Ovary (tissue), 7 donors: ENCODE measurements at regions not wholly inside any gene's neighbourhood (a gene's known extent, or its start where the extent isn't known, plus 50 kb on each side); places are given as distances from the start of the nearest gene placed in this dataset.

Source experiments
- DNase-seq, 5 donors: peaks; one replicate each; pipeline ENCODE4 v3.0.0-alpha.2; 2019 to 2020
- H3K27ac ChIP-seq, 2 donors: fragments of 200-600 bp; one replicate each; pipeline versions ENCODE4 v1.5.1 to v1.8.0; 2019 to 2022
- H3K27me3 ChIP-seq: fragments of 200-600 bp; one replicate; pipeline ENCODE4 v1.8.0; 2022
- H3K36me3 ChIP-seq: fragments of 200-600 bp; sonication (generic); one replicate; pipeline ENCODE4 v1.5.1; 2019
- H3K4me1 ChIP-seq: one replicate; pipeline ENCODE4 v1.8.1; 2013; ENCODE audit warnings: mild to moderate bottlenecking, moderate library complexity; ENCODE audit not compliant: insufficient read depth
- H3K4me3 ChIP-seq: fragments of 200-600 bp; sonication (generic); one replicate; pipeline ENCODE4 v1.5.1; 2017
- H3K9me3 ChIP-seq, 2 donors: fragments of 200-600 bp in 1 of 2; sonication (generic) in 1 of 2; one replicate each; pipeline versions ENCODE4 v1.5.1 to v1.8.1; 2013 to 2019; ENCODE audit warnings: mild to moderate bottlenecking in 1 of 2, moderate library complexity in 1 of 2
- CTCF ChIP-seq, 3 donors: fragments of 450-650 bp in 2 of 3; fragments of 200-600 bp in 1 of 3; IDR thresholded peaks; one replicate each; pipeline versions ENCODE4 v1.5.1 to v1.8.0; 2016 to 2022; ENCODE audit warnings: antibody characterized with exemption in 3 of 3, mild to moderate bottlenecking in 1 of 3
- EP300 ChIP-seq: sonication (generic); formaldehyde crosslinking; IDR thresholded peaks from one replicate; pipeline ENCODE4 v1.6.1; 2017; ENCODE audit warnings: antibody characterized with exemption
- POLR2A ChIP-seq: fragments of 450-650 bp; IDR thresholded peaks from one replicate; pipeline ENCODE4 v1.6.1; 2017; ENCODE audit warnings: antibody characterized with exemption, mild to moderate bottlenecking, moderate library complexity
- WGBS, 3 donors: extraction: QIAGEN DNeasy Blood & Tissue Kit in 1 of 3; methylation state at CpG; one replicate each; pipeline versions ENCODE4 v1.1.5 to v1.1.7; 2013 to 2017; 5-methylcytosine and 5-hydroxymethylcytosine counted together
- intact Hi-C, 4 donors: fragments of 100-400 bp; cut with DNase I; formaldehyde crosslinking; loops; one replicate each; pipeline versions ENCODE4 v1.11.0 to v1.15.1; 2022 to 2023
- donor health status: DM: no; HTN: no; CAD: no; lungs with moderate emphysema.
- donor health status: DM: no; HTN: no; CAD: no.
- donor health status: Bipolar disorder and iron deficiency.
- donor health status: DM: no; HTN: no; CAD: no.
- donor health status: DM: yes; HTN: yes; CAD: no.

- Histone ChIP-seq H3K36me3 (no peaks in the 10 kb centered on the region), H3K4me3 (no peak overlapping the region), H3K27me3 (no peaks in the 10 kb centered on the region), H3K27ac (no peak overlapping the region), H3K9me3 (no peaks in the 10 kb centered on the region), H3K4me1 (peaks cover 17% of the 10 kb centered on the region)
- no peak for DNase-seq
- TF ChIP-seq EP300 (no peak), POLR2A (no peak), CTCF (IDR thresholded peaks at IDR 0.05) (no peak)
- intact Hi-C loops = no loop called here
- WGBS, 3 donors = 98 to 99% (median 98%) methylated on average over 3 of the region's 3 CpGs
Observed at GRCh38 chr12:46464863-46465262, 92.3 kb upstream of the SLC38A2 start.

GRCh38 chr12:46462641-46463355 is 90.2 kb upstream of the SLC38A2 start:
- H3K4me3 ChIP-seq = no peak overlapping the region
- peaks cover 25% of the 10 kb centered on the region for H3K4me1 ChIP-seq
- no peaks in the 10 kb centered on the region for H3K27me3 ChIP-seq
- H3K36me3 ChIP-seq = no peaks in the 10 kb centered on the region
- intact Hi-C loops = no loop called here
- peak overlapping the region; percentile 35 to 54 for H3K27ac ChIP-seq
- no peak for DNase-seq
- 18 to 25% (median 21%) methylated on average over 3 of the region's 3 CpGs for WGBS, 3 donors
- TF ChIP-seq CTCF (IDR thresholded peaks at IDR 0.05) (no peak), EP300 (no peak)
- H3K9me3 ChIP-seq = no peaks in the 10 kb centered on the region

- WGBS, 3 donors = 13 to 14% (median 14%) methylated on average over 4 of the region's 4 CpGs
- H3K4me3 ChIP-seq = no peak overlapping the region
- no peaks in the 10 kb centered on the region for H3K27me3 ChIP-seq
- DNase-seq = no peak
- no peak for TF ChIP-seq EP300
- TF ChIP-seq POLR2A = no peak
- TF ChIP-seq CTCF (IDR thresholded peaks at IDR 0.05) = no peak
- intact Hi-C loops = no loop called here
- no peaks in the 10 kb centered on the region for H3K36me3 ChIP-seq
- no peaks in the 10 kb centered on the region for H3K9me3 ChIP-seq
- H3K27ac ChIP-seq = peak overlapping the region in 1 of 2 donors; percentile 58
- H3K4me1 ChIP-seq = peaks cover 25% of the 10 kb centered on the region
Observed at GRCh38 chr12:46461907-46462640, 89.5 kb upstream of the SLC38A2 start.

GRCh38 chr12:46461459-46461858 is 88.9 kb upstream of the SLC38A2 start:
- 29 to 41% (median 39%) methylated on average over 5 of the region's 5 CpGs for WGBS, 3 donors
- intact Hi-C loops = no loop called here
- DNase-seq = peak in 3 of 5 donors; percentile 26 to 54 (median 49)

More at GRCh38 chr12:46461459-46461858, 88.9 kb upstream of the SLC38A2 start:
- Histone ChIP-seq H3K36me3 (no peaks in the 10 kb centered on the region), H3K4me1 (peaks cover 25% of the 10 kb centered on the region), H3K9me3 (no peaks in the 10 kb centered on the region), H3K27me3 (no peaks in the 10 kb centered on the region), H3K27ac (peak overlapping the region in 1 of 2 donors; percentile 58), H3K4me3 (no peak overlapping the region)
- no peak for TF ChIP-seq CTCF (IDR thresholded peaks at IDR 0.05)
- TF ChIP-seq POLR2A = no peak
- TF ChIP-seq EP300 = no peak
